ENCODE measurements at regions not wholly inside any gene's neighbourhood (a gene's known extent, or its start where the extent isn't known, plus 50 kb on each side); places are given as distances from the start of the nearest gene placed in this dataset.

DNA sequence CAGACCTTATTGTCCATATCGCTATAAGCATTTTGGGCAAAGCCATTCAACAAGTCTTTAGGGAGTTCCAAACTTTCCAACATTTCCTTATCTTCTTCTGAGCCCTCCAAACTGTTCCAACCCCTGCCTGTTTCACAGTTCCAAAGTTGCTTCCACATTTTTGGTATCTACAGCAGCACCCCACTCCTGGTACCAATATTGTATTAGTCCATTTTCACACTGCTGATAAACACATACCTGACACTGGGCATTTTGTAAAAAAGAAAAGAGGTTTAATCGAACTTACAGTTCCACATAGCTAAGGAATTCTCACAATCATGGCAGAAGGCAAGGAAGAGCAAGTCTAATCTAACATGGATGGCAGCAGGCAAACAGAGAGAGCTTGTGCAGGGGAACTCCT is 834.1 kb upstream of the GBE1 start:
- no peak for TF ChIP-seq GABPA (IDR thresholded peaks at IDR 0.05; ENCODE audit: low read depth)
- TF ChIP-seq, protein P1, sequence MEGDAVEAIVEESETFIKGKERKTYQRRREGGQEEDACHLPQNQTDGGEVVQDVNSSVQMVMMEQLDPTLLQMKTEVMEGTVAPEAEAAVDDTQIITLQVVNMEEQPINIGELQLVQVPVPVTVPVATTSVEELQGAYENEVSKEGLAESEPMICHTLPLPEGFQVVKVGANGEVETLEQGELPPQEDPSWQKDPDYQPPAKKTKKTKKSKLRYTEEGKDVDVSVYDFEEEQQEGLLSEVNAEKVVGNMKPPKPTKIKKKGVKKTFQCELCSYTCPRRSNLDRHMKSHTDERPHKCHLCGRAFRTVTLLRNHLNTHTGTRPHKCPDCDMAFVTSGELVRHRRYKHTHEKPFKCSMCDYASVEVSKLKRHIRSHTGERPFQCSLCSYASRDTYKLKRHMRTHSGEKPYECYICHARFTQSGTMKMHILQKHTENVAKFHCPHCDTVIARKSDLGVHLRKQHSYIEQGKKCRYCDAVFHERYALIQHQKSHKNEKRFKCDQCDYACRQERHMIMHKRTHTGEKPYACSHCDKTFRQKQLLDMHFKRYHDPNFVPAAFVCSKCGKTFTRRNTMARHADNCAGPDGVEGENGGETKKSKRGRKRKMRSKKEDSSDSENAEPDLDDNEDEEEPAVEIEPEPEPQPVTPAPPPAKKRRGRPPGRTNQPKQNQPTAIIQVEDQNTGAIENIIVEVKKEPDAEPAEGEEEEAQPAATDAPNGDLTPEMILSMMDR (IDR thresholded peaks at IDR 0.05; ENCODE audit: insufficient read depth, low read length): no peak
- TF ChIP-seq, protein P2, sequence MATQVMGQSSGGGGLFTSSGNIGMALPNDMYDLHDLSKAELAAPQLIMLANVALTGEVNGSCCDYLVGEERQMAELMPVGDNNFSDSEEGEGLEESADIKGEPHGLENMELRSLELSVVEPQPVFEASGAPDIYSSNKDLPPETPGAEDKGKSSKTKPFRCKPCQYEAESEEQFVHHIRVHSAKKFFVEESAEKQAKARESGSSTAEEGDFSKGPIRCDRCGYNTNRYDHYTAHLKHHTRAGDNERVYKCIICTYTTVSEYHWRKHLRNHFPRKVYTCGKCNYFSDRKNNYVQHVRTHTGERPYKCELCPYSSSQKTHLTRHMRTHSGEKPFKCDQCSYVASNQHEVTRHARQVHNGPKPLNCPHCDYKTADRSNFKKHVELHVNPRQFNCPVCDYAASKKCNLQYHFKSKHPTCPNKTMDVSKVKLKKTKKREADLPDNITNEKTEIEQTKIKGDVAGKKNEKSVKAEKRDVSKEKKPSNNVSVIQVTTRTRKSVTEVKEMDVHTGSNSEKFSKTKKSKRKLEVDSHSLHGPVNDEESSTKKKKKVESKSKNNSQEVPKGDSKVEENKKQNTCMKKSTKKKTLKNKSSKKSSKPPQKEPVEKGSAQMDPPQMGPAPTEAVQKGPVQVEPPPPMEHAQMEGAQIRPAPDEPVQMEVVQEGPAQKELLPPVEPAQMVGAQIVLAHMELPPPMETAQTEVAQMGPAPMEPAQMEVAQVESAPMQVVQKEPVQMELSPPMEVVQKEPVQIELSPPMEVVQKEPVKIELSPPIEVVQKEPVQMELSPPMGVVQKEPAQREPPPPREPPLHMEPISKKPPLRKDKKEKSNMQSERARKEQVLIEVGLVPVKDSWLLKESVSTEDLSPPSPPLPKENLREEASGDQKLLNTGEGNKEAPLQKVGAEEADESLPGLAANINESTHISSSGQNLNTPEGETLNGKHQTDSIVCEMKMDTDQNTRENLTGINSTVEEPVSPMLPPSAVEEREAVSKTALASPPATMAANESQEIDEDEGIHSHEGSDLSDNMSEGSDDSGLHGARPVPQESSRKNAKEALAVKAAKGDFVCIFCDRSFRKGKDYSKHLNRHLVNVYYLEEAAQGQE (IDR thresholded peaks at IDR 0.05; ENCODE audit: insufficient replicate concordance, low read depth): no peak

All from HL-60 (cell line).